Fibroblast of the aortic adventitia (primary cell): ENCODE measurements at regions not wholly inside any gene's neighbourhood (a gene's known extent, or its start where the extent isn't known, plus 50 kb on each side); places are given as distances from the start of the nearest gene placed in this dataset.

Experiments used
- DNase-seq: peaks from one replicate; pipeline ENCODE4 v3.0.0-alpha.2; 2010; ENCODE audit warnings: low read depth
- H3K4me3 ChIP-seq: 2 replicates; pipeline ENCODE4 v1.5.1; 2011; ENCODE audit warnings: low read depth, mild to moderate bottlenecking, control low read depth, low read length, moderate library complexity
- CTCF ChIP-seq: IDR thresholded peaks from 2 replicates; pipeline ENCODE4 v1.5.1; 2011; ENCODE audit warnings: mild to moderate bottlenecking, low read length, control low read depth, inconsistent platforms; ENCODE audit not compliant: insufficient read depth

DNA sequence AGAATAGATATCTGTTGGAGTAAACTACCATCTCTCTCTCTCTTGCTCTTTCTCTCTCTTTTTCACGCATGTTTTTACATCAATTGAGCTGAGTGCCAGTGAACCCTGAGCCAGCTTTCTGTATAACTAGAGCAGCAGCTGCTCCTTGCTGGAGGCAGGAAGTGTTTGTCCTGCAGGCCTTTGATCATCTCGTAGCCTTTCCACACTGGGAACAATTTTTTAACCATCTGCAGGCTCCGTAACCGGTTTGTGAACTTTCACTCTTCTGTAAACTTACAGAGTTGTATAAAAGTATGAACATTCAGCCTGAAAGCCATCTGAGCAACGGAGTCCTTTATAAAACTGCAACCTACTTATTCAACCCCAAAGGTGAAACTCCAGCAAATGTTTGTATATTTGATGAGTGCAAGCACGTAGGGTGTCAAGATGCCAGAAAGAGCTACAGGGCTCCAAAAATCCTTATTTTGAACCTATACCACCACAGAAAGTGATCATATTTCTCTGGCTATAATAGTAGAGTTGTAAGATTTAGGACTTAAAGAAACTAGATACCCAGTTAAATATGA is 162.8 kb upstream of the NFE2L3 start:
- no peak for TF ChIP-seq CTCF
- H3K4me3 ChIP-seq, result no peak overlapping the region
- DNase-seq, result no peak

- no peak for DNase-seq
- no peak overlapping the region for H3K4me3 ChIP-seq
- TF ChIP-seq CTCF, result no peak
Measured at GRCh38 chr7:25994433-25994994, 157.5 kb upstream of the NFE2L3 start.

- no peak overlapping the region for H3K4me3 ChIP-seq
- TF ChIP-seq CTCF, result no peak
- no peak for DNase-seq
Measured at GRCh38 chr7:25995216-25995615, 156.8 kb upstream of the NFE2L3 start.

DNA sequence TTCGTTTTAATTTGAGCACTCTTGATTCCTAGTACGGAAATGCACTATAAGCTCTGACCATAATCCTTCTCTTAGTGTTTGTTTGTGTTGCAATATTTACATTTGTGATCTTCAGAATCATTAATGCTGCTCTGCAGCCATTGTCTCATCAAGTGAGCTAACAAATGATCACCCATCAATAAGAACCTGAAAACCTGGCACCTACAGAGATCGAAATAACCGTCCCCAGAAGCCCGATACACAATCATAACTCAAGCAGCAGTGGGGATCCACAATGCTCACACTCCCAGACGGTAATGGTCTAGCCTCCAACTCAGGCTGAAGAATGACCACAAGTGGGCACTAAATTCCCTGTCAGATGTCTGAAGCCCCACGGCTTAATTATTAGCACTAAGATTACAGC is 156.0 kb upstream of the NFE2L3 start:
- H3K4me3 ChIP-seq, result no peak overlapping the region
- TF ChIP-seq CTCF, result no peak
- DNase-seq, result no peak

GRCh38 chr7:25998499-25998898 is 153.5 kb upstream of the NFE2L3 start:
- no peak overlapping the region for H3K4me3 ChIP-seq
- TF ChIP-seq CTCF, result no peak
- DNase-seq, result no peak

- H3K4me3 ChIP-seq, result no peak overlapping the region
- no peak for TF ChIP-seq CTCF
Measured at GRCh38 chr7:26000841-26001240, 151.2 kb upstream of the NFE2L3 start.

More at GRCh38 chr7:26000841-26001240, 151.2 kb upstream of the NFE2L3 start:
- DNase-seq, result no peak
